ENCODE measurements at regions not wholly inside any gene's neighbourhood (a gene's known extent, or its start where the extent isn't known, plus 50 kb on each side); places are given as distances from the start of the nearest gene placed in this dataset.

DNA sequence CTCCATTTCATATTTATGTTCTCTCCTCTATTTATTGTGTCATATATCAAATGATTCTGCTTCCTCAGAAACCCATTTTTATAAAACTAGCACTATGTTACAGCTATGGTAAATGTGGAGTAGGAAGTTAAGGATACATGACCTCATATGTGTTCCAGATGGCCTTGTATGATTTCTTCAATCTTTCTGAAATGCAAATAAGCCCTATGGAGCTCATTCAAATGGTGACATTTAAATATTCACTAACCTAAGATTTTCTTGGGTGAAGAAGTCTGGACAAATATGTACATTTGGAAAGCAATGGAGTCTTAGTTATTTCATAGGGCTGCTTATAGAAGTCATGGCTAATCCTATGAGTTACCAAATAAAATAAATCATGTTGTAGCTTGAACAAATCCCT, 782.5 kb downstream of the STPG2 start:
- TF ChIP-seq, protein P1, sequence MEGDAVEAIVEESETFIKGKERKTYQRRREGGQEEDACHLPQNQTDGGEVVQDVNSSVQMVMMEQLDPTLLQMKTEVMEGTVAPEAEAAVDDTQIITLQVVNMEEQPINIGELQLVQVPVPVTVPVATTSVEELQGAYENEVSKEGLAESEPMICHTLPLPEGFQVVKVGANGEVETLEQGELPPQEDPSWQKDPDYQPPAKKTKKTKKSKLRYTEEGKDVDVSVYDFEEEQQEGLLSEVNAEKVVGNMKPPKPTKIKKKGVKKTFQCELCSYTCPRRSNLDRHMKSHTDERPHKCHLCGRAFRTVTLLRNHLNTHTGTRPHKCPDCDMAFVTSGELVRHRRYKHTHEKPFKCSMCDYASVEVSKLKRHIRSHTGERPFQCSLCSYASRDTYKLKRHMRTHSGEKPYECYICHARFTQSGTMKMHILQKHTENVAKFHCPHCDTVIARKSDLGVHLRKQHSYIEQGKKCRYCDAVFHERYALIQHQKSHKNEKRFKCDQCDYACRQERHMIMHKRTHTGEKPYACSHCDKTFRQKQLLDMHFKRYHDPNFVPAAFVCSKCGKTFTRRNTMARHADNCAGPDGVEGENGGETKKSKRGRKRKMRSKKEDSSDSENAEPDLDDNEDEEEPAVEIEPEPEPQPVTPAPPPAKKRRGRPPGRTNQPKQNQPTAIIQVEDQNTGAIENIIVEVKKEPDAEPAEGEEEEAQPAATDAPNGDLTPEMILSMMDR (IDR thresholded peaks at IDR 0.05): no peak
- no peak for TF ChIP-seq POLR2A (IDR thresholded peaks at IDR 0.05)

Data from body of pancreas (tissue), 4 donors.